ENCODE measurements at regions not wholly inside any gene's neighbourhood (a gene's known extent, or its start where the extent isn't known, plus 50 kb on each side); places are given as distances from the start of the nearest gene placed in this dataset.
A peak's percentile ranks its signal among the peaks of the same experiment; 100 is the strongest.

DNA sequence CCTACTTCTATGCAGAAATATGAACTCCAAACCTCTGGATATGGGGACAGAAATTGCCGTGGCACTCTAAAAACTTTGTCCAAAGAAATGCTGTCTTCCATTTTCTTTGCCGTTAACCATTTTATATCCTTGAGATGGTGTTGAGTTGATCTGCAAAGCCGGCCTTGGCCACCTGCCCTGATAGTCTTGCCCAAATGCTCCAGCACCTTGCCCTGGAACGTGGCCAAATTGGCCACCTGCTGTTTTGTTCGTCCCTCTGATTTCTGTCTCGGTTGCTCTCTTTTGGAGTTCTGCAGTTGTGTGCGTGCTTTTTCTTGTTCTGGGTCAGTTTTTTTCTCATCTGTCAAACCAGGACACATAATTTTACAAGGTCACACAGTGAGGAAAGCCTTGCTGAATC lies 239.7 kb upstream of the GMDS start:
- DNase-seq (ENCODE audit: low read depth, low spot score) (no peak), ATAC-seq (no peak)
- no peaks in the 10 kb centered on the region for H3K36me3 ChIP-seq (ENCODE audit: control insufficient read depth, insufficient read depth, low read length)
- no TSS peak for BruUV-seq (replicated peaks)
- H3K4me1 ChIP-seq (ENCODE audit: control insufficient read depth, insufficient read depth, low read length), result no peaks in the 10 kb centered on the region
- intact Hi-C loops (cut with micrococcal nuclease; ENCODE audit: unreplicated experiment) (no loop called here), in situ Hi-C loops (cut with HindIII; ENCODE audit: low pct_unique_long_range_greater_than_20kb, low sequenced_read_pairs) (no loop called here)
- H3K27ac ChIP-seq (ENCODE audit: low read length), result no peak overlapping the region
- TF ChIP-seq, protein P1, sequence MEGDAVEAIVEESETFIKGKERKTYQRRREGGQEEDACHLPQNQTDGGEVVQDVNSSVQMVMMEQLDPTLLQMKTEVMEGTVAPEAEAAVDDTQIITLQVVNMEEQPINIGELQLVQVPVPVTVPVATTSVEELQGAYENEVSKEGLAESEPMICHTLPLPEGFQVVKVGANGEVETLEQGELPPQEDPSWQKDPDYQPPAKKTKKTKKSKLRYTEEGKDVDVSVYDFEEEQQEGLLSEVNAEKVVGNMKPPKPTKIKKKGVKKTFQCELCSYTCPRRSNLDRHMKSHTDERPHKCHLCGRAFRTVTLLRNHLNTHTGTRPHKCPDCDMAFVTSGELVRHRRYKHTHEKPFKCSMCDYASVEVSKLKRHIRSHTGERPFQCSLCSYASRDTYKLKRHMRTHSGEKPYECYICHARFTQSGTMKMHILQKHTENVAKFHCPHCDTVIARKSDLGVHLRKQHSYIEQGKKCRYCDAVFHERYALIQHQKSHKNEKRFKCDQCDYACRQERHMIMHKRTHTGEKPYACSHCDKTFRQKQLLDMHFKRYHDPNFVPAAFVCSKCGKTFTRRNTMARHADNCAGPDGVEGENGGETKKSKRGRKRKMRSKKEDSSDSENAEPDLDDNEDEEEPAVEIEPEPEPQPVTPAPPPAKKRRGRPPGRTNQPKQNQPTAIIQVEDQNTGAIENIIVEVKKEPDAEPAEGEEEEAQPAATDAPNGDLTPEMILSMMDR (IDR thresholded peaks at IDR 0.05), result no peak
- TF ChIP-seq SIN3A (IDR thresholded peaks at IDR 0.05; ENCODE audit: borderline replicate concordance, insufficient read depth, low read depth, low read length) (no peak), POLR2AphosphoS5 (IDR thresholded peaks at IDR 0.05; ENCODE audit: low read depth, low read length) (no peak), TCF7L2 (IDR thresholded peaks at IDR 0.05; ENCODE audit: low read depth, low read length) (no peak)
- TF ChIP-seq, protein P2, sequence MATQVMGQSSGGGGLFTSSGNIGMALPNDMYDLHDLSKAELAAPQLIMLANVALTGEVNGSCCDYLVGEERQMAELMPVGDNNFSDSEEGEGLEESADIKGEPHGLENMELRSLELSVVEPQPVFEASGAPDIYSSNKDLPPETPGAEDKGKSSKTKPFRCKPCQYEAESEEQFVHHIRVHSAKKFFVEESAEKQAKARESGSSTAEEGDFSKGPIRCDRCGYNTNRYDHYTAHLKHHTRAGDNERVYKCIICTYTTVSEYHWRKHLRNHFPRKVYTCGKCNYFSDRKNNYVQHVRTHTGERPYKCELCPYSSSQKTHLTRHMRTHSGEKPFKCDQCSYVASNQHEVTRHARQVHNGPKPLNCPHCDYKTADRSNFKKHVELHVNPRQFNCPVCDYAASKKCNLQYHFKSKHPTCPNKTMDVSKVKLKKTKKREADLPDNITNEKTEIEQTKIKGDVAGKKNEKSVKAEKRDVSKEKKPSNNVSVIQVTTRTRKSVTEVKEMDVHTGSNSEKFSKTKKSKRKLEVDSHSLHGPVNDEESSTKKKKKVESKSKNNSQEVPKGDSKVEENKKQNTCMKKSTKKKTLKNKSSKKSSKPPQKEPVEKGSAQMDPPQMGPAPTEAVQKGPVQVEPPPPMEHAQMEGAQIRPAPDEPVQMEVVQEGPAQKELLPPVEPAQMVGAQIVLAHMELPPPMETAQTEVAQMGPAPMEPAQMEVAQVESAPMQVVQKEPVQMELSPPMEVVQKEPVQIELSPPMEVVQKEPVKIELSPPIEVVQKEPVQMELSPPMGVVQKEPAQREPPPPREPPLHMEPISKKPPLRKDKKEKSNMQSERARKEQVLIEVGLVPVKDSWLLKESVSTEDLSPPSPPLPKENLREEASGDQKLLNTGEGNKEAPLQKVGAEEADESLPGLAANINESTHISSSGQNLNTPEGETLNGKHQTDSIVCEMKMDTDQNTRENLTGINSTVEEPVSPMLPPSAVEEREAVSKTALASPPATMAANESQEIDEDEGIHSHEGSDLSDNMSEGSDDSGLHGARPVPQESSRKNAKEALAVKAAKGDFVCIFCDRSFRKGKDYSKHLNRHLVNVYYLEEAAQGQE (IDR thresholded peaks at IDR 0.05; ENCODE audit: insufficient read depth in 1 of 2, low read depth in 2 of 2, low read length in 1 of 2), result no peak
- ChIA-PET POLR2A (no interaction called here), CTCF (no interaction called here)
- H3K27me3 ChIP-seq (ENCODE audit: control insufficient read depth, insufficient read depth, low read length), result peaks cover 2% of the 10 kb centered on the region
- H3K9me3 ChIP-seq (ENCODE audit: control insufficient read depth, insufficient read depth, low read depth, low read length), result no peaks in the 10 kb centered on the region; the same call in 1 of the 2 replicates
- no peak overlapping the region for H3K4me3 ChIP-seq (ENCODE audit: low read depth in 2 of 2, low read length in 2 of 2)

DNA sequence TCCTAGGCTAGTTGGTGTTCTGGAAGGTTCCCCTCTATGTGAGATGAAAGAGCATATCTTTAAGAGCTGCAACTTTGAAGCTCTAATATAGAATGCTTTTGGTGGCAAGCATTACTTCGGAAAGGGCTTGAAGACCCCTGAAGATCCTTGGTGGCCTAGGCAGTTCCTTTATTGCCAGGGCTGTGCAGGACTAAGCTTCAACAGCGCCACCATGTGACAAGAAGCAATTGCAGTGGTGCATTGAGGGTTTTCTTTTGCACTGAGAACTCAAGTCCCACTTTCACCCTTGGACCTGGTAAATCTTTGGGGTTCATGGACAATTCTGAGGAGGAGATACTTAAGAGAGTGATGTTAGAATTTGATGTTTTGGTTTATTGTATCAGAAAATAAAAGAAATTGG lies 237.4 kb upstream of the GMDS start:
- in situ Hi-C loops (cut with HindIII; ENCODE audit: low pct_unique_long_range_greater_than_20kb, low sequenced_read_pairs) (no loop called here), intact Hi-C loops (cut with micrococcal nuclease; ENCODE audit: unreplicated experiment) (no loop called here)
- BruUV-seq (replicated peaks), result no TSS peak
- no peaks in the 10 kb centered on the region for H3K4me1 ChIP-seq (ENCODE audit: control insufficient read depth, insufficient read depth, low read length)
- H3K27ac ChIP-seq (ENCODE audit: low read length), result no peak overlapping the region
- TF ChIP-seq, protein P1 (IDR thresholded peaks at IDR 0.05), result peak; percentile 35; the same call in 1 of the 2 replicates
- TF ChIP-seq TCF7L2 (IDR thresholded peaks at IDR 0.05; ENCODE audit: low read depth, low read length) (no peak), SIN3A (IDR thresholded peaks at IDR 0.05; ENCODE audit: borderline replicate concordance, insufficient read depth, low read depth, low read length) (no peak), POLR2AphosphoS5 (IDR thresholded peaks at IDR 0.05; ENCODE audit: low read depth, low read length) (no peak)
- TF ChIP-seq, protein P2 (IDR thresholded peaks at IDR 0.05; ENCODE audit: insufficient read depth in 1 of 2, low read depth in 2 of 2, low read length in 1 of 2), result no peak
- no peak for ATAC-seq
- H3K36me3 ChIP-seq (ENCODE audit: control insufficient read depth, insufficient read depth, low read length), result no peaks in the 10 kb centered on the region
- H3K9me3 ChIP-seq (ENCODE audit: control insufficient read depth, insufficient read depth, low read depth, low read length), result no peaks in the 10 kb centered on the region; the same call in 1 of the 2 replicates
- no peak for DNase-seq (ENCODE audit: low read depth, low spot score)
- POLR2A ChIA-PET, result no interaction called here
- peaks cover 2% of the 10 kb centered on the region for H3K27me3 ChIP-seq (ENCODE audit: control insufficient read depth, insufficient read depth, low read length)
- CTCF ChIA-PET, result no interaction called here
- H3K4me3 ChIP-seq (ENCODE audit: low read depth in 2 of 2, low read length in 2 of 2), result no peak overlapping the region

Measured in Panc1 (cell line).